ENCODE measurements at regions not wholly inside any gene's neighbourhood (a gene's known extent, or its start where the extent isn't known, plus 50 kb on each side); places are given as distances from the start of the nearest gene placed in this dataset.

DNA sequence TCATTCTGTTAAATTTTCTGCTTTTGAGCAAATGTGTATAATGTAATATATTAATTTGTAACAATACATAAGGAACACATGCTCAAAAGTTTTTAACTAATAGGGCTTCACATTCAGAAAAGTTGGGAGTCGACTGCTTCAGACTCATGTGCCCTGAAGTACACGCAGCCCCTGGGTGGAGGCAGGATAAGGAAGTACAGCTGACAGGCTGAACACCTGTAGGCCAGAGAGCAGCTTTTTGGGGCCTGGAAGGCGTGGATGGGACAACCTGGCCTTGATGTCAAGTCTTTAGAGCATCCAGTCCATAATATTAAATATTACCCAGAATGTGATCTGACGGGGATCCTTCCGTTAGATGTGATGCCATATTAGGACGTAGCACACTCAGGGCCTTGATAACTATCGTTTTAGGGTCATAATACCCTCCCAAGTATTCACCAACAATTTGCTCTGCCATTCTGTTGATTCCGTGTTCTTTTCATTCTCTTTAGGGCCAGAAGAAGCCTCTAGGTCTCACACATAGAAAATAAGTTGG is 485.2 kb downstream of the SIPA1L2 start:
- TF ChIP-seq ELF4 (IDR thresholded peaks at IDR 0.05): no peak
- no peak for TF ChIP-seq FOXK2 (IDR thresholded peaks at IDR 0.05)
- TF ChIP-seq, protein P1, sequence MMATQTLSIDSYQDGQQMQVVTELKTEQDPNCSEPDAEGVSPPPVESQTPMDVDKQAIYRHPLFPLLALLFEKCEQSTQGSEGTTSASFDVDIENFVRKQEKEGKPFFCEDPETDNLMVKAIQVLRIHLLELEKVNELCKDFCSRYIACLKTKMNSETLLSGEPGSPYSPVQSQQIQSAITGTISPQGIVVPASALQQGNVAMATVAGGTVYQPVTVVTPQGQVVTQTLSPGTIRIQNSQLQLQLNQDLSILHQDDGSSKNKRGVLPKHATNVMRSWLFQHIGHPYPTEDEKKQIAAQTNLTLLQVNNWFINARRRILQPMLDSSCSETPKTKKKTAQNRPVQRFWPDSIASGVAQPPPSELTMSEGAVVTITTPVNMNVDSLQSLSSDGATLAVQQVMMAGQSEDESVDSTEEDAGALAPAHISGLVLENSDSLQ (IDR thresholded peaks at IDR 0.05): no peak
- no peak for TF ChIP-seq FOXM1 (IDR thresholded peaks at IDR 0.05; ENCODE audit: borderline replicate concordance)
- no peak for TF ChIP-seq SP1 (IDR thresholded peaks at IDR 0.05)
- no peak for TF ChIP-seq HDGF (IDR thresholded peaks at IDR 0.05; ENCODE audit: borderline replicate concordance)
